ENCODE measurements at regions not wholly inside any gene's neighbourhood (a gene's known extent, or its start where the extent isn't known, plus 50 kb on each side); places are given as distances from the start of the nearest gene placed in this dataset.

GRCh38 chr12:107598906-107599305 is 86.7 kb upstream of the PWP1 start:
- TF ChIP-seq RAD21 (IDR thresholded peaks at IDR 0.05 in 1 of 2, conservative IDR thresholded peaks at IDR 0.05 in 1 of 2; ENCODE audit: low read depth in 2 of 2, low read length in 2 of 2): no peak
- TF ChIP-seq CTCF (IDR thresholded peaks at IDR 0.05; ENCODE audit: control extremely low read depth in 1 of 3, insufficient read depth in 1 of 3, low read depth in 1 of 3, low read length in 3 of 3): no peak
- no peak for TF ChIP-seq YY1 (IDR thresholded peaks at IDR 0.05; ENCODE audit: low read depth, low read length)
- TF ChIP-seq, protein P1, sequence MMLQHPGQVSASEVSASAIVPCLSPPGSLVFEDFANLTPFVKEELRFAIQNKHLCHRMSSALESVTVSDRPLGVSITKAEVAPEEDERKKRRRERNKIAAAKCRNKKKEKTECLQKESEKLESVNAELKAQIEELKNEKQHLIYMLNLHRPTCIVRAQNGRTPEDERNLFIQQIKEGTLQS (IDR thresholded peaks at IDR 0.05; ENCODE audit: insufficient read depth, low read depth, low read length): no peak
- no peak for TF ChIP-seq SP1 (IDR thresholded peaks at IDR 0.05; ENCODE audit: low read depth, low read length)
- TF ChIP-seq POLR2AphosphoS5 (IDR thresholded peaks at IDR 0.05; ENCODE audit: low read depth, low read length): no peak
- TF ChIP-seq POLR2A (IDR thresholded peaks at IDR 0.05; ENCODE audit: control extremely low read depth in 1 of 2, low read depth in 2 of 2, low read length in 2 of 2): no peak
- TF ChIP-seq CHD2 (IDR thresholded peaks at IDR 0.05; ENCODE audit: low read length): no peak
- no peak for TF ChIP-seq HDAC6 (IDR thresholded peaks at IDR 0.05; ENCODE audit: low read depth, low read length)

All from H1 (cell line).